ENCODE measurements at regions not wholly inside any gene's neighbourhood (a gene's known extent, or its start where the extent isn't known, plus 50 kb on each side); places are given as distances from the start of the nearest gene placed in this dataset.

GRCh38 chr1:221987860-221988520 lies 246.1 kb upstream of the DUSP10 start:
- TF ChIP-seq TOX (CRISPR knock-in tag; IDR thresholded peaks at IDR 0.05; ENCODE audit: borderline replicate concordance) (peak; percentile 81; the same call in 1 of the 2 replicates), CSDC2 (CRISPR knock-in tag; IDR thresholded peaks at IDR 0.05) (no peak), POU6F1 (CRISPR knock-in tag; IDR thresholded peaks at IDR 0.05; ENCODE audit: borderline replicate concordance, low read depth) (no peak; the same call in 1 of the 2 replicates), ISL1 (CRISPR knock-in tag; IDR thresholded peaks at IDR 0.05) (no peak), ZFP3 (CRISPR knock-in tag; IDR thresholded peaks at IDR 0.05) (no peak), ZNF70 (CRISPR knock-in tag; IDR thresholded peaks at IDR 0.05) (no peak), TSHZ2 (CRISPR knock-in tag; IDR thresholded peaks at IDR 0.05) (no peak), SNAI2 (CRISPR knock-in tag; IDR thresholded peaks at IDR 0.05) (no peak), PATZ1 (CRISPR knock-in tag; IDR thresholded peaks at IDR 0.05; ENCODE audit: borderline replicate concordance) (no peak), PPARA (CRISPR knock-in tag; IDR thresholded peaks at IDR 0.05; ENCODE audit: borderline replicate concordance) (no peak)

Measured in SK-N-SH treated with all-trans-retinoic acid at 6 μM for 48 hours (cell line).